NCI-H226 (cell line): ENCODE measurements at regions not wholly inside any gene's neighbourhood (a gene's known extent, or its start where the extent isn't known, plus 50 kb on each side); places are given as distances from the start of the nearest gene placed in this dataset.
A peak's percentile ranks its signal among the peaks of the same experiment; 100 is the strongest.
"Not testable (repeated sequence)": the region's sequence is repeated elsewhere in the genome, so short reads cannot be mapped to it uniquely, and the experiment has no call there.

ENCODE experiments used
- DNase-seq: peaks from one replicate; pipeline ENCODE4 v3.0.0-alpha.2; 2015

GRCh38 chr10:3401491-3401938, 228.9 kb upstream of the PITRM1 start:
- peak; percentile 42 for DNase-seq

DNA sequence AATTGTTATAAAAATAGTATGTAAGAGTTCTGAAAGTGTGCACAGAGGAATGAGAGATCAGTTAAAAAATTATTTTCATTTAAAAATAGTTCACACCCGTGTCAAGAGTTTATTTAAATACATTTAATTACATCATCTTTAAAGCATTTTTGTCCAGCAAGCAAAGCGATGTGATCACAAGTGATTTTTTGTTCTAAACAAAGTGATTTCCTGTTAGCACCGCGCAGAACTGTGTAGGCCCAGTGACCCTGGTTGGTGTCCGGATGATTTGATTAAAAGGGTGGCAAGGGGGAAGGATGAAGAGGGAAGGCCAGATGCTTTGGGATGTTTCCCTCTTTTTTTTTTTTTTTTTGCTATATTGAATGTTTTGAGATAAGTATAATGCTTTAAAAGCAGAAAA, 227.8 kb upstream of the PITRM1 start:
- DNase-seq = no peak

DNA sequence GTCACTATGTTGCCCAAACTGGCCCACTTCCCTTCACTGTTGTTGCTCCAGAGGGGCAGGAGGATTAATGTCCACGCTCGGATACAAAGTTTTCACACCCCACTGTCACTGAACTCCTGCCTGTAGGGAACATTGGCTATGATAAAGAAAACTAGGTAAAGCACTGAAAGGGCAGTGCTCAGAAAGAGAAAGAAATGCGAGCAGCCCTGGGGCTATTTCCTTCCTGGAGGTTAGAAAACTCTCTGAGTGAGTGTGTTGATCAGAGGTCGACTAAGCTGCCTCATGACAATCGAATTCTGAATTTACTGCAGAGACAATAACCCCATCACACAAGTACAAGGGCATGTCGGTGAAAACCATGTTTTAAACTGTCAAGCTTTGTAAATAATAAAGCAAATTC, 227.2 kb upstream of the PITRM1 start:
- DNase-seq = no peak

DNA sequence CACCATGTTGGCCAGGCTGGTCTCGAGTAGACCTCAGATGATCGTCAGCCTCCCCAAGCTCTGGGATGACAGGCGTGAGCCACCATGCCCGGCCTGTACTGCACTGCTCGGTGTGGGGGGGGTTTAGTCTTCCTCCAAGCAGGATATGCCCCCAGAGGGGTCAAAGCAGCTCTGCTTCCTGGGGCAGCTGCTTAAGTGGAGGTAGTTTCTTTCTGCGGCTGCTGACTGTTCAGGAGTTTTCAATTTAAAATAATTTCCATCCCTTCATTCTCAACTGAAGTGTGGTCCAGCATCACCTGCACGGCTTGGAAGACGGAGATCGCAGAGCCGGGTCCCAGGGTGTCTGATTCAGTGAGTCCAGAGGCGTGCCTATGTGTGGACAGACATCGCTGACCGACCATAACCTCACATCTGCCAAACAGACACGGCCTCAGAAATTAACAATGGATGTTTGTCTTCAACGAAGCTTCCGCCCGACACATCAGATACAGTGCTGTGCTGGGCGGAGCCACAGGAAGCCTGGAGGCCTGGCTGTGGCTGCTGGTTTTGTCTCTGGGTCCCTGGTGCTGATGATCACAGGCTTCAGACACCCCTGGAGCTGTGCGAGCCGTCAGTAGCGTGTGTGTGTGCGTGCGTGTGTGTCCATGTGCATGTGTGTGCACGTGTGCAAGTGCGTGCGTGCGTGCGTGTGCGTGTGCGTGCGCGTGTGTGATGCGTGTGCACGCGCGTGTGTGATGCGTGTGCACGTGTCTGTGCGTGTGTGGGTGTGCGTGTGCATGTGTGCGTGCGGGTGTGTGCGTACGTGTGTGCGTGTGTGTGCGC, 226.5 kb upstream of the PITRM1 start:
- DNase-seq = no peak

DNA sequence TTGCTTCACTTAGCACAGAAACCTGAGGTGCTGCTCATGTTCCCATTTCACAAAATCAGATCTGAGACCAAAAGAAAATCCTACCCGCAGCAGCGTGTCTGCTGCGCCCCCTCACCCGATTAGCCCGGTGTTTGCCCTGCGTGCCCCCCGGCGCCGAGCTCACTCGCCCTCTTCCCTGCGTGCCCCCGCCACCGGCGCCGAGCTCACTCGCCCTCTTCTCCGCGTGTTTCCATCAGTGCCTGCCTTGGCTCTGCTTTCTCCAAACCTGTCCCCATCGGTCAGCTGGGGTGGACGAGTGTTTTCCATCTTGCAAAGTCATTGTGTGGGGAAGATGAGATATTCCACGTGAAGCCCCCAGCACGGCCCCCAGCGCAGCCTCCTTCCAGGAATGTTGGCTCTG, 225.3 kb upstream of the PITRM1 start:
- DNase-seq = no peak

- no peak for DNase-seq
These were observed 224.6 kb upstream of the PITRM1 start for GRCh38 chr10:3397231-3397630.

GRCh38 chr10:3396116-3396515, 223.5 kb upstream of the PITRM1 start:
- no peak for DNase-seq

- no peak for DNase-seq
These were observed 222.9 kb upstream of the PITRM1 start for GRCh38 chr10:3395458-3395861.

GRCh38 chr10:3395041-3395440, 222.5 kb upstream of the PITRM1 start:
- no peak for DNase-seq

DNA sequence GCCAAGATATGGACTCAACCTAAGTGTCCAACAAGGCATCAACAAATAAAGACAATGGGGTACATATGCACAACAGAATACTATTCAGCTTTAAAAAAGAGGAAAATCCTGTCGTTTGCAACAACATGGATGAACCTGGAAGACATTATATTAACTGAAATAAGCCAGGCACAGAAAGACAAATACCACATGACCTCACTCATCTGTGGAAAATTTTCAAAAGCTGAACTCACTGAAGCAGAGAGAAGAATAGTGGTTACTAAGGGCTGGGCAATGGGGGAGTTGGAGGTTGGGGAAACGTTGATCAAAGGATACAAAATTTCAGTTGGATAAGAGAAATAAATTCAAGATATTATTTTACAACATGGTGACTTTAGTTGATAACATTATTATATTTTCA, 221.4 kb upstream of the PITRM1 start:
- no peak for DNase-seq

- no peak for DNase-seq
These were observed 219.1 kb upstream of the PITRM1 start for GRCh38 chr10:3391657-3392056.

DNA sequence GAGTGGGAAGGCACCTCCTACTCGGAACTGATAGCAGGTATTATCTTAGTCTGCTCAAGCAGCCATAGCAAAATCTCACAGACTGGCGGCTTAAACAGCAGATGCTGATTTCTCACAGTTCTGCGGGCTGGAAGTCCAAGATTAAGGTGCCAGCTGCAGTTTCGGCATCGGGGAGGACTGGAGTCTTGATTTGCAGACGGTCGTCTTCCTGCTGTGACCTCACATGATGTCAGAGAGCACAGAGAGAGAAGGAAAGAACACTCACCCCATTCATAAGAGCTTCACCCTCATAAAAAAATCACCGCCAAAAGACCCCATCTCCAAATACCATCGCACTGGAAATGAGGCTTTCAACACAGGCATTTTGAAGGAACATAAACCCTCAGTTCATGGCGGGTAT, 216.5 kb upstream of the PITRM1 start:
- no peak for DNase-seq

- no peak for DNase-seq
These were observed 212.9 kb upstream of the PITRM1 start for GRCh38 chr10:3385487-3385886.

- DNase-seq = no peak
These were observed 209.5 kb upstream of the PITRM1 start for GRCh38 chr10:3382092-3382491.

- DNase-seq = no peak
These were observed 207.9 kb upstream of the PITRM1 start for GRCh38 chr10:3380406-3381050.

- DNase-seq = no peak
These were observed 204.0 kb upstream of the PITRM1 start for GRCh38 chr10:3376631-3377030.

GRCh38 chr10:3375505-3375904, 202.9 kb upstream of the PITRM1 start:
- DNase-seq = no peak

DNA sequence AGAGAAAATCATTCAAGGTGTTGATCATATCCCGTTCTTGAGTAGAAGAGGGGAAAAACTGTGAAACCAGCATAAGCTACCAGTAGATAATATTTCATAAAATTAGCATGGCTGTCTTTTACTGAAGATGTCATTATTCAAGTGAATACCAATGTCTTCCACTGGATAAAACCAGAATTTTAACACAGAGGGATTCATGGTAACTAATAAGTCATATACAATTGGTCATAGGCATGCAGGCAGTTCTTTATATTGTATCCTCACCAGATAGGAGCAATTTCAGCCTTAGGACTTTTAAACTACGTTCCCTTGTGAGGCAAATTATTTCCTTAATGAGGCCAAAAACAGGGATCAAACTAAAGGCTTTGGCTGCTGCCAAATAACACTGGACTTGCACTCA, 202.3 kb upstream of the PITRM1 start:
- DNase-seq = no peak

- not testable (repeated sequence) for DNase-seq
These were observed 200.9 kb upstream of the PITRM1 start for GRCh38 chr10:3373374-3374027.

- DNase-seq = no peak
These were observed 199.7 kb upstream of the PITRM1 start for GRCh38 chr10:3372281-3372680.

GRCh38 chr10:3371624-3372023, 199.0 kb upstream of the PITRM1 start:
- DNase-seq = not testable (repeated sequence)

DNA sequence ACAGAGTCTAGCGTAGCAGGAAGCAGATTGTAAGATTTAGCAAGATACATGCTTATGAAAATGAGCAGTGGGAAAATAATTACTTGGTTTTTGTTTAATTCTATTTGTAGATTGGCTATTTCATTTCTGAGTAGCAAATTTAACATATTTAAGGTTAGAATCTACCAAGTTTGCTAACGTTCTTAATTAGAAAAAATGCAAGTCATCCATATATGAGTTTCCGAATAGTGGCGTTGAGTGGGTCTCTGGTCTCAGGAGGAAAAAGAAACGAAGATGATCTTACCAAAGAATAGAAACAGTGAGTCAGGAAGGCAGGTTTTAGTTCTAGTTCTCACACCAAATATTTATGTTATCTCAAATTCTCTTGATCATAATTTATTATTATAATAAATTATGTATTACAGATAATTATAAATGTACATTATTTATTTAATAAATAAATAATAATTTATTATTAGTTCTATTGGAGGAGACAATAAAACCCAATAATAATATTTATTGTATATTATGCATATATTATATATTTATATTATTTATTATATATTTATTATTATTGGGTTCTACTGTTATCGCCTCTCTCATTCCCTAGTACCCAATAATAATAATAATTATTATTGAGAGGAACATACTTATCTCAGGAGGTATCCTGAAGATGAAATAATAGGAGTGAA, 194.3 kb upstream of the PITRM1 start:
- no peak for DNase-seq

DNA sequence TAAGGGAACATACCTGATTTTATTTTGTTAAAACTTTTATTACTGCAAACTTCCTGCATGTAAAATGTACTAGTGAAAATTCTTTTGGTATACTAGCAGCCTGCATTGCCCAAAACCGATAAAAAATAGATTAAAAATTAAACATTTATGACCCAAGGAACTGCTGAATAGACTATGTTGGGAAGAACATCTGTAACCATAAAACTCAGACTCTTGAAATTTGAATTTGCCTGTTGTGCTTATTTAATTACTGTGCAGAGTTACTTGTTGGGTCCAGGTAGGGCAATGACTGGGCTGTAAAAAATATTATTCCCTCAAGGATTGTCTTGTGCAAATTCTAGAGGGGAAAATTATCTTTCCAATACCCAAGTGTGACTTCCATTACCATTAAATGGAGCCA, 193.5 kb upstream of the PITRM1 start:
- DNase-seq = no peak
